K562 (cell line): ENCODE measurements at regions not wholly inside any gene's neighbourhood (a gene's known extent, or its start where the extent isn't known, plus 50 kb on each side); places are given as distances from the start of the nearest gene placed in this dataset.

Experiments
- ATAC-seq: fragments of 200-7000 bp; cut with Tn5 transposase; 3 replicates; pipeline ENCODE4 v1.9.1; 2020; ENCODE audit warnings: moderate library complexity
- BruUV-seq: library from RNA; stranded (reverse); fragments of 400-500 nt; replicated peaks from 2 replicates; lab custom pipeline; 2021; lab: Mats Ljungman, UMichigan
- CTCF ChIA-PET: fragments of 300-600 bp; formaldehyde crosslinking; extraction: SDS; loops from one replicate; lab custom pipeline; 2021; ENCODE audit warnings: low intra/inter-chr PET ratio; lab: Yijun Ruan, JAX
- POLR2A ChIA-PET: fragments of 300-600, 350-650 bp; sonication (Branson Sonifier 250); formaldehyde crosslinking; extraction: SDS; loops from one replicate; lab custom pipeline; 2021; ENCODE audit warnings: antibody characterized with exemption, inconsistent platforms; lab: Yijun Ruan, JAX
- DNase-seq, 4 experiments: peaks; one replicate each; pipeline versions ENCODE4 v3.0.0 to v3.0.0-alpha.2; 2011 to 2018; ENCODE audit warnings: low spot score in 3 of 4, mixed read lengths in 3 of 4; ENCODE audit errors: extremely low read depth in 1 of 4
- FAIRE-seq: peaks from 2 replicates; lab custom pipeline; 2011; peaks lifted over from hg19 to GRCh38; lab: Jason Lieb, UNC
- H2AFZ ChIP-seq: 2 replicates; pipeline ENCODE4 v1.6.0; 2011; ENCODE audit warnings: low read depth, low read length, control low read depth, inconsistent platforms
- H3K27ac ChIP-seq: fragments of 200-600 bp; 3 replicates; pipeline ENCODE4 v1.8.0; 2011; ENCODE audit warnings: low read depth, mild to moderate bottlenecking, control low read depth, inconsistent platforms, low read length, moderate library complexity, mixed read lengths; ENCODE audit errors: extremely low read depth
- H3K27me3 ChIP-seq, 2 experiments: fragments of 300-600 bp in 1 of 2; 2 replicates in 1 of 2; 3 replicates in 1 of 2; pipeline versions ENCODE4 v1.6.0 to v1.8.0; 2011; ENCODE audit warnings: inconsistent platforms in 2 of 2, low read length in 2 of 2, mild to moderate bottlenecking in 1 of 2, mixed read lengths in 1 of 2, moderate library complexity in 1 of 2; ENCODE audit not compliant: control insufficient read depth in 2 of 2, insufficient read depth in 2 of 2
- H3K36me3 ChIP-seq: fragments of 300-600 bp; 3 replicates; pipeline ENCODE4 v1.8.0; 2011; ENCODE audit warnings: mild to moderate bottlenecking, low read length, inconsistent platforms; ENCODE audit not compliant: control insufficient read depth, insufficient read depth
- H3K4me1 ChIP-seq, 2 experiments: fragments of 200-600 bp in 1 of 2; replicated peaks in 1 of 2; 2 replicates in 1 of 2; 3 replicates in 1 of 2; pipeline versions ENCODE4 v1.5.1 to v1.8.0; 2011; ENCODE audit warnings: inconsistent platforms in 2 of 2, low read length in 2 of 2, mild to moderate bottlenecking in 1 of 2, mixed read lengths in 1 of 2, moderate library complexity in 1 of 2; ENCODE audit not compliant: control insufficient read depth in 2 of 2, insufficient read depth in 2 of 2
- H3K4me2 ChIP-seq: 2 replicates; pipeline ENCODE4 v1.6.1; 2011; ENCODE audit warnings: low read length, control low read depth, inconsistent platforms, mixed read lengths; ENCODE audit not compliant: insufficient read depth
- H3K4me3 ChIP-seq: fragments of 200-600 bp; sonication (generic), shearing (Covaris generic); 2 replicates; pipeline ENCODE4 v1.5.1; 2016; ENCODE audit warnings: control low read depth, inconsistent platforms
- H3K79me2 ChIP-seq: fragments of 200-600 bp; 3 replicates; pipeline ENCODE4 v1.8.0; 2011; ENCODE audit warnings: low read length, inconsistent platforms; ENCODE audit not compliant: control insufficient read depth, insufficient read depth
- H3K9ac ChIP-seq, 2 experiments: 2 replicates each; pipeline versions ENCODE4 v1.6.0 to v1.6.1; 2011; ENCODE audit warnings: low read depth in 2 of 2, low read length in 2 of 2, control low read depth in 1 of 2, inconsistent platforms in 1 of 2, mild to moderate bottlenecking in 1 of 2, mixed read lengths in 1 of 2; ENCODE audit not compliant: insufficient read depth in 1 of 2
- H3K9me1 ChIP-seq: one replicate; pipeline ENCODE4 v1.6.0; 2011; ENCODE audit warnings: inconsistent platforms, mild to moderate bottlenecking, low read length, moderate library complexity; ENCODE audit not compliant: control insufficient read depth, insufficient read depth
- H3K9me3 ChIP-seq: replicated peaks from 2 replicates; pipeline ENCODE4 v1.5.1; 2011; ENCODE audit warnings: low read depth, low read length, inconsistent platforms; ENCODE audit not compliant: control insufficient read depth, insufficient read depth
- H4K20me1 ChIP-seq: replicated peaks from 2 replicates; pipeline ENCODE4 v1.6.1; 2011; ENCODE audit warnings: low read length, inconsistent platforms, mixed read lengths; ENCODE audit not compliant: control insufficient read depth, insufficient read depth
- CBFA2T2 ChIP-seq: fragments of 450-650 bp; conservative IDR thresholded peaks from 2 replicates; pipeline ENCODE4 v1.6.1; 2017; ENCODE audit warnings: mild to moderate bottlenecking
- PTRF ChIP-seq: fragments of 450-650 bp; IDR thresholded peaks from 2 replicates; pipeline ENCODE4 v1.6.1; 2016; ENCODE audit warnings: mild to moderate bottlenecking, missing genetic modification characterization, missing compliant biosample characterization
- ZNF184 ChIP-seq: sonication (generic); formaldehyde crosslinking; IDR thresholded peaks from 2 replicates; pipeline ENCODE4 v1.5.0; 2020; ENCODE audit warnings: missing genetic modification reagents
- WGBS: fragments of 100-300 bp; shearing (Covaris generic); methylation state at CpG from one replicate; pipeline ENCODE4 v1.1.6; 2016; ENCODE audit warnings: low coverage, mixed read lengths; ENCODE audit not compliant: insufficient coverage; ENCODE audit errors: missing lambda C conversion rate; 5-methylcytosine and 5-hydroxymethylcytosine counted together
- in situ Hi-C: fragments of 300-500 bp; cut with MboI; formaldehyde crosslinking; loops from 4 replicates; pipeline ENCODE4 v1.15.0; 2018; ENCODE audit warnings: inconsistent platforms, mixed read lengths
- intact Hi-C: fragments of 100-400 bp; cut with micrococcal nuclease; formaldehyde crosslinking; loops from 2 replicates; pipeline ENCODE4 v1.14.2; 2022

- intact Hi-C loops = no loop called here
- in situ Hi-C loops = no loop called here
- H3K36me3 ChIP-seq = no peaks in the 10 kb centered on the region
- 0% methylated on average over 1 of the region's 1 CpG for WGBS
- ChIA-PET CTCF (no interaction called here), POLR2A (no interaction called here)
- H3K4me1 ChIP-seq = no peaks in the 10 kb centered on the region
- H3K9me3 ChIP-seq = no peaks in the 10 kb centered on the region
- no peak overlapping the region for H3K9ac ChIP-seq
- H3K27me3 ChIP-seq = no peaks in the 10 kb centered on the region
- DNase-seq = no peak
- no peak overlapping the region for H3K4me2 ChIP-seq
- no peak for ATAC-seq
- no peaks in the 10 kb centered on the region for H3K9me1 ChIP-seq
- H3K27ac ChIP-seq = no peak overlapping the region
- H3K4me3 ChIP-seq = no peak overlapping the region
- no peak overlapping the region for H2AFZ ChIP-seq
- no peak for FAIRE-seq
- BruUV-seq = no TSS peak
- H3K79me2 ChIP-seq = no peaks in the 10 kb centered on the region
- no peaks in the 10 kb centered on the region for H4K20me1 ChIP-seq
- no peak for TF ChIP-seq PTRF
Measured at GRCh38 chr2:147623328-147623727, 221.5 kb upstream of the ACVR2A start.

GRCh38 chr2:147621656-147622197, 223.1 kb upstream of the ACVR2A start:
- DNase-seq = no peak
- H3K36me3 ChIP-seq = no peaks in the 10 kb centered on the region
- H3K79me2 ChIP-seq = no peaks in the 10 kb centered on the region
- H3K27ac ChIP-seq = no peak overlapping the region
- H2AFZ ChIP-seq = no peak overlapping the region
- CTCF ChIA-PET = no interaction called here
- H3K9me1 ChIP-seq = no peaks in the 10 kb centered on the region
- intact Hi-C loops = no loop called here
- no peak for FAIRE-seq
- no peak overlapping the region for H3K4me3 ChIP-seq
- no peak overlapping the region for H3K9ac ChIP-seq
- WGBS = 2% methylated on average over 3 of the region's 3 CpGs
- BruUV-seq = no TSS peak
- ATAC-seq = no peak
- H3K27me3 ChIP-seq = no peaks in the 10 kb centered on the region
- no peaks in the 10 kb centered on the region for H3K9me3 ChIP-seq
- no peak for TF ChIP-seq ZNF184 (CRISPR knock-in tag)
- no peak for TF ChIP-seq CBFA2T2
- in situ Hi-C loops = no loop called here
- POLR2A ChIA-PET = no interaction called here
- no peak overlapping the region for H3K4me2 ChIP-seq
- H4K20me1 ChIP-seq = no peaks in the 10 kb centered on the region
- H3K4me1 ChIP-seq = no peaks in the 10 kb centered on the region
